Neural progenitor cell (in vitro differentiated cells): ENCODE measurements at regions not wholly inside any gene's neighbourhood (a gene's known extent, or its start where the extent isn't known, plus 50 kb on each side); places are given as distances from the start of the nearest gene placed in this dataset.
A peak's percentile ranks its signal among the peaks of the same experiment; 100 is the strongest.

ENCODE experiments used
- DNase-seq: peaks from one replicate; pipeline ENCODE4 v3.0.0-alpha.2; 2016; ENCODE audit warnings: low spot score
- H2AFZ ChIP-seq: fragments of 200-600 bp; sonication (generic); replicated peaks from 2 replicates; pipeline ENCODE4 v1.6.1; 2016; ENCODE audit warnings: antibody characterized with exemption
- H3F3A ChIP-seq: fragments of 200-600 bp; sonication (generic); 2 replicates; pipeline ENCODE4 v1.6.1; 2016; ENCODE audit warnings: antibody characterized with exemption, low read depth
- H3K27ac ChIP-seq: fragments of 200-600 bp; sonication (generic); 2 replicates; pipeline ENCODE4 v1.5.1; 2016; ENCODE audit warnings: mild to moderate bottlenecking
- H3K27me3 ChIP-seq: fragments of 200-600 bp; sonication (generic); 2 replicates; pipeline ENCODE4 v1.6.1; 2016; ENCODE audit warnings: mild to moderate bottlenecking, moderate library complexity
- H3K36me3 ChIP-seq: fragments of 200-600 bp; sonication (generic); 2 replicates; pipeline ENCODE4 v1.5.1; 2016
- H3K4me1 ChIP-seq: fragments of 200-600 bp; sonication (generic); 2 replicates; pipeline ENCODE4 v1.6.1; 2016; ENCODE audit warnings: mixed run types
- H3K4me2 ChIP-seq: fragments of 200-600 bp; sonication (generic); 2 replicates; pipeline ENCODE4 v1.6.1; 2016
- H3K4me3 ChIP-seq: fragments of 200-600 bp; sonication (generic); 2 replicates; pipeline ENCODE4 v1.5.1; 2016
- H3K79me2 ChIP-seq: fragments of 200-600 bp; sonication (generic); 2 replicates; pipeline ENCODE4 v1.6.1; 2016; ENCODE audit warnings: low read depth
- H3K9ac ChIP-seq: fragments of 200-600 bp; sonication (generic); 2 replicates; pipeline ENCODE4 v1.6.1; 2016
- H3K9me3 ChIP-seq: fragments of 200-600 bp; sonication (generic); 2 replicates; pipeline ENCODE4 v1.5.1; 2016; ENCODE audit warnings: low read depth
- H4K20me1 ChIP-seq: fragments of 200-600 bp; sonication (generic); 2 replicates; pipeline ENCODE4 v1.6.1; 2016; ENCODE audit warnings: low read depth
- H3K27ac Mint-ChIP-seq: 3 replicates; pipeline ENCODE4 v1.8.0; 2021; ENCODE audit warnings: mixed read lengths
- H3K27me3 Mint-ChIP-seq: 2 replicates; pipeline ENCODE4 v1.8.0; 2022; ENCODE audit warnings: low read depth, mild to moderate bottlenecking, inconsistent platforms, moderate library complexity, mixed read lengths; ENCODE audit not compliant: insufficient read depth
- H3K36me3 Mint-ChIP-seq: 3 replicates; pipeline ENCODE4 v1.8.0; 2021; ENCODE audit warnings: mixed read lengths
- H3K4me1 Mint-ChIP-seq: 3 replicates; pipeline ENCODE4 v1.8.0; 2021; ENCODE audit warnings: mixed read lengths
- H3K4me3 Mint-ChIP-seq: 3 replicates; pipeline ENCODE4 v1.8.0; 2021; ENCODE audit warnings: mild to moderate bottlenecking, moderate library complexity, mixed read lengths
- H3K9me3 Mint-ChIP-seq: 3 replicates; pipeline ENCODE4 v1.8.0; 2020; ENCODE audit warnings: mixed read lengths
- EZH2 ChIP-seq: fragments of 200-600 bp; sonication (generic); IDR thresholded peaks from 2 replicates; pipeline ENCODE4 v1.6.1; 2017; ENCODE audit warnings: antibody characterized with exemption, mild to moderate bottlenecking, moderate library complexity
- EZH2phosphoT487 ChIP-seq: fragments of 200-600 bp; sonication (generic); IDR thresholded peaks from 2 replicates; pipeline ENCODE4 v1.6.1; 2017; ENCODE audit warnings: antibody characterized with exemption
- TF ChIP-seq, protein P1 (sequence below): fragments of 200-600 bp; sonication (generic); IDR thresholded peaks from 2 replicates; pipeline ENCODE4 v1.5.1; 2017; ENCODE audit warnings: antibody characterized with exemption, mild to moderate bottlenecking

DNA sequence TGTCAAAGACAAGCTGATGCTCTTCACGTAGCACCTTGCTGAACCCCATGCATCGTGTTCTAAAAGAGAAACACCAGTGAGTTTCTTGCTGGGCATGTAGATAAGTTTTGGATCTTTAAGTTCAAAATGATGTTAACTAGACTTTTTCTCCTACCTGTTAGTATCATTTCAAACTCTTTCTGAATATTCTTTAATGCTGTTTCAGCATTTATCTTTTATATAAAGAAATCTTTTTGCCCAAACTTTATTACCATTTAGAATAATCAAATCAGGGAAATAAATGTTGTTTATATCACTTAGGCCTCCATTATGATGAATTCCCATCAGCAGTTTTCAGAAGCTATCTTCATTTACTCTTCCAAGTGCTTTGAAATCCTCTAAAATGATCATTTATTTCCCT lies 542.8 kb downstream of the CDH10 start:
- Mint-ChIP-seq H3K9me3 (peaks cover 3% of the 10 kb centered on the region), H3K4me1 (peaks cover 4% of the 10 kb centered on the region)

DNA sequence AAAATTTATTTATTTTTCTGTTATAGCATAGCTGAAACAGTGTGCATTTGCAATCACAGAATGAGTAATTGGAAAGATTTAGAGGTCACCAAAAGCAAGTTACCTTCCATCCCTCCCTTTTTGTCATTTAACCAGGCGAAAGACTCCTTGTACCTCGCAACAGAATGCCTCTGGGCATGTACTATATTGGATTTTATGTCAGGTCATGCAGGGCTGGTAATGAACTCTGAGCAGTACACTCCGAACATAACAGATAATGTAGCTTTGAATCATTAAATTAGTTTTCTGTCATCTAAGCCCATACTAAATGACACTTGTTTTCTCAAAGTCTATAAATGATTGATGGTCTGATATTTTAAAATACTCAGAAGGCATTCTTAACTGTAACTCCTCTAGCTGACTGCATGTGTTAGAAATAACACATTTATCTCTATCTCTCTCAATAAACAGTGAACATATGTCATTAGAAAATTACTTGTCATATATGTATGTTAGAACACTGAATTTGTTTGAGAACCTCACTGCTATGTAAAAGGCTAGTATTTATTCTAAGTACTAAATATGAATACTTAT lies 541.2 kb downstream of the CDH10 start:
- Histone ChIP-seq H3K9ac (no peak overlapping the region), H3K4me1 (no peaks in the 10 kb centered on the region), H3K79me2 (no peaks in the 10 kb centered on the region), H3K9me3 (no peaks in the 10 kb centered on the region), H4K20me1 (no peaks in the 10 kb centered on the region), H3K27me3 (no peaks in the 10 kb centered on the region), H3K4me3 (no peak overlapping the region), H3K36me3 (no peaks in the 10 kb centered on the region), H3K4me2 (no peak overlapping the region), H3K27ac (no peak overlapping the region), H2AFZ (no peak overlapping the region), H3F3A (no peaks in the 10 kb centered on the region)
- Mint-ChIP-seq H3K9me3 (peaks cover 3% of the 10 kb centered on the region), H3K36me3 (no peaks in the 10 kb centered on the region), H3K4me3 (no peak overlapping the region), H3K27ac (no peak overlapping the region), H3K27me3 (no peaks in the 10 kb centered on the region), H3K4me1 (peaks cover 4% of the 10 kb centered on the region)
- TF ChIP-seq, protein P1, sequence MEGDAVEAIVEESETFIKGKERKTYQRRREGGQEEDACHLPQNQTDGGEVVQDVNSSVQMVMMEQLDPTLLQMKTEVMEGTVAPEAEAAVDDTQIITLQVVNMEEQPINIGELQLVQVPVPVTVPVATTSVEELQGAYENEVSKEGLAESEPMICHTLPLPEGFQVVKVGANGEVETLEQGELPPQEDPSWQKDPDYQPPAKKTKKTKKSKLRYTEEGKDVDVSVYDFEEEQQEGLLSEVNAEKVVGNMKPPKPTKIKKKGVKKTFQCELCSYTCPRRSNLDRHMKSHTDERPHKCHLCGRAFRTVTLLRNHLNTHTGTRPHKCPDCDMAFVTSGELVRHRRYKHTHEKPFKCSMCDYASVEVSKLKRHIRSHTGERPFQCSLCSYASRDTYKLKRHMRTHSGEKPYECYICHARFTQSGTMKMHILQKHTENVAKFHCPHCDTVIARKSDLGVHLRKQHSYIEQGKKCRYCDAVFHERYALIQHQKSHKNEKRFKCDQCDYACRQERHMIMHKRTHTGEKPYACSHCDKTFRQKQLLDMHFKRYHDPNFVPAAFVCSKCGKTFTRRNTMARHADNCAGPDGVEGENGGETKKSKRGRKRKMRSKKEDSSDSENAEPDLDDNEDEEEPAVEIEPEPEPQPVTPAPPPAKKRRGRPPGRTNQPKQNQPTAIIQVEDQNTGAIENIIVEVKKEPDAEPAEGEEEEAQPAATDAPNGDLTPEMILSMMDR: no peak
- TF ChIP-seq EZH2 (no peak), EZH2phosphoT487 (no peak)
- no peak for DNase-seq

More for the DNA sequence above, 542.8 kb downstream of the CDH10 start:
- Histone ChIP-seq H4K20me1 (no peaks in the 10 kb centered on the region), H3K4me3 (no peak overlapping the region), H3K4me2 (no peak overlapping the region), H3K4me1 (no peaks in the 10 kb centered on the region), H3K27me3 (no peaks in the 10 kb centered on the region), H3K9ac (no peak overlapping the region), H3K9me3 (no peaks in the 10 kb centered on the region), H3K27ac (no peak overlapping the region), H2AFZ (no peak overlapping the region), H3F3A (no peaks in the 10 kb centered on the region), H3K79me2 (no peaks in the 10 kb centered on the region), H3K36me3 (no peaks in the 10 kb centered on the region)
- no peaks in the 10 kb centered on the region for H3K27me3 Mint-ChIP-seq
- DNase-seq: no peak
- H3K36me3 Mint-ChIP-seq: no peaks in the 10 kb centered on the region
- no peak for TF ChIP-seq EZH2
- no peak for TF ChIP-seq EZH2phosphoT487
- TF ChIP-seq, protein P1: no peak
- H3K4me3 Mint-ChIP-seq: no peak overlapping the region
- no peak overlapping the region for H3K27ac Mint-ChIP-seq

DNA sequence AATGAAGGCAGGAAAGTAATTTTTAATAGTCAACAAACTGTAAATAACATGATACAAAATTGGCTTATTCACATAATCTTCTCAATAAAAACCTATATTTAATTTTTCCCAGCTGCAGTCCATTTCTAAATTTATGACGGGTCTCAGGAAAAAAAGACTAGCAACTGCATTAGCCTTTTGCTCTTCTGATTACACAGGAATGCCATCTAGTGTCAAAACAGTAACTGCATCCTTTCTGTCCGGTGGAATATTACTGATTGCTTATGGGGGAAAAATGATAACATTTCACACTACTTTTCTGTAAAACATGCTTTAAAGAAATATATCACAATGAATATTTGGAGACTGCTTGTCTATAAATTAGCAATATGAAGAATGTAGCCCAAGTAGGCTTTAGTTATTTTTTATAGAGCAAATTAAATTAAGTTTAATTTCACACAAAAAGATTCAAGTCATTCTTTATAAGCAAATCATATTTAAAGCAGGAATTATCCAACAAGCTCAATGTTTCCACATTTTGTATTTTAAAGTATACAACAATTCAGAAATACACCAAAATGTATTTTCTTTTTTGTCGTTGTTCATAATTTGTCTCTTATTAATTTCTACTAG lies 534.7 kb downstream of the CDH10 start:
- Mint-ChIP-seq H3K9me3 (peaks cover 4% of the 10 kb centered on the region), H3K4me1 (no peaks in the 10 kb centered on the region), H3K27me3 (no peaks in the 10 kb centered on the region), H3K4me3 (no peak overlapping the region), H3K27ac (no peak overlapping the region), H3K36me3 (no peaks in the 10 kb centered on the region)
- H3K9me3 ChIP-seq: no peaks in the 10 kb centered on the region
- peak; percentile 31 for DNase-seq
- H3K4me1 ChIP-seq: no peaks in the 10 kb centered on the region
- no peaks in the 10 kb centered on the region for H4K20me1 ChIP-seq
- H3K4me2 ChIP-seq: no peak overlapping the region
- no peak overlapping the region for H3K27ac ChIP-seq
- TF ChIP-seq EZH2 (no peak), EZH2phosphoT487 (no peak)
- TF ChIP-seq, protein P1: peak; percentile 74
- H3F3A ChIP-seq: no peaks in the 10 kb centered on the region
- H3K79me2 ChIP-seq: no peaks in the 10 kb centered on the region
- no peak overlapping the region for H3K9ac ChIP-seq
- H3K36me3 ChIP-seq: no peaks in the 10 kb centered on the region
- H3K4me3 ChIP-seq: no peak overlapping the region
- H3K27me3 ChIP-seq: no peaks in the 10 kb centered on the region
- H2AFZ ChIP-seq: no peak overlapping the region
